ENCODE measurements at regions not wholly inside any gene's neighbourhood (a gene's known extent, or its start where the extent isn't known, plus 50 kb on each side); places are given as distances from the start of the nearest gene placed in this dataset.

DNA sequence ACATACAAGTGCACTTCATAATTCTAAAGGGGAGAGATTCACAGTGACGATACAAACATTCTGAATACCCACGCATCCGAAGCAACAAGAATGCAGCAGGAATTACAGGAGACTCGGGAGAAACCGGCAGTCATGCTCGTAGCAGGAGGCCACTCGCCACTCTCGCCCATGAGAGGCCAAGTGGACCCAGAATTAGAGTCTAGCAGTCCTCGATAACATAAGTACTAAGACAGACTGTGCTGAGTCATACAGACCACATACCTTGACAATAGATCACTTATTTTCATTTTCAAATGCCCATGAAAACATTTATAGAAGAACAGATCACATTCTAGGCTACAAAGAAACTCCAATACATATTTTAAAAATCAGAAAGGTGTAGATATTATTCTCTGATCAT is 299.1 kb upstream of the TSHZ3 start:
- TF ChIP-seq EZH2phosphoT487 (IDR thresholded peaks at IDR 0.05; ENCODE audit: borderline replicate concordance, low read depth, low read length): no peak
- TF ChIP-seq, protein P1, sequence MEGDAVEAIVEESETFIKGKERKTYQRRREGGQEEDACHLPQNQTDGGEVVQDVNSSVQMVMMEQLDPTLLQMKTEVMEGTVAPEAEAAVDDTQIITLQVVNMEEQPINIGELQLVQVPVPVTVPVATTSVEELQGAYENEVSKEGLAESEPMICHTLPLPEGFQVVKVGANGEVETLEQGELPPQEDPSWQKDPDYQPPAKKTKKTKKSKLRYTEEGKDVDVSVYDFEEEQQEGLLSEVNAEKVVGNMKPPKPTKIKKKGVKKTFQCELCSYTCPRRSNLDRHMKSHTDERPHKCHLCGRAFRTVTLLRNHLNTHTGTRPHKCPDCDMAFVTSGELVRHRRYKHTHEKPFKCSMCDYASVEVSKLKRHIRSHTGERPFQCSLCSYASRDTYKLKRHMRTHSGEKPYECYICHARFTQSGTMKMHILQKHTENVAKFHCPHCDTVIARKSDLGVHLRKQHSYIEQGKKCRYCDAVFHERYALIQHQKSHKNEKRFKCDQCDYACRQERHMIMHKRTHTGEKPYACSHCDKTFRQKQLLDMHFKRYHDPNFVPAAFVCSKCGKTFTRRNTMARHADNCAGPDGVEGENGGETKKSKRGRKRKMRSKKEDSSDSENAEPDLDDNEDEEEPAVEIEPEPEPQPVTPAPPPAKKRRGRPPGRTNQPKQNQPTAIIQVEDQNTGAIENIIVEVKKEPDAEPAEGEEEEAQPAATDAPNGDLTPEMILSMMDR (conservative IDR thresholded peaks at IDR 0.05; ENCODE audit: low read length): no peak
